Trophoblast cell (in vitro differentiated cells and primary cell): ENCODE measurements at regions not wholly inside any gene's neighbourhood (a gene's known extent, or its start where the extent isn't known, plus 50 kb on each side); places are given as distances from the start of the nearest gene placed in this dataset.

Experiments used
- DNase-seq, 2 donors: peaks; one replicate each; pipeline ENCODE4 v3.0.0-alpha.2; 2016
- H2AFZ ChIP-seq: 2 replicates; pipeline ENCODE4 v1.6.1; 2013; ENCODE audit warnings: low read length, moderate library complexity, mild to moderate bottlenecking; ENCODE audit not compliant: insufficient read depth, poor library complexity
- H2AK5ac ChIP-seq: 2 replicates; pipeline ENCODE4 v1.6.1; 2013; ENCODE audit warnings: mild to moderate bottlenecking, low read length
- H2BK120ac ChIP-seq: 2 replicates; pipeline ENCODE4 v1.6.1; 2013; ENCODE audit warnings: low read length, mild to moderate bottlenecking, moderate library complexity; ENCODE audit not compliant: insufficient read depth, poor library complexity
- H2BK12ac ChIP-seq: 2 replicates; pipeline ENCODE4 v1.6.1; 2013; ENCODE audit warnings: mild to moderate bottlenecking, low read length, moderate library complexity
- H2BK5ac ChIP-seq: 2 replicates; pipeline ENCODE4 v1.6.1; 2013; ENCODE audit warnings: low read length, low read depth, moderate library complexity, mild to moderate bottlenecking; ENCODE audit not compliant: poor library complexity
- H3K14ac ChIP-seq: 2 replicates; pipeline ENCODE4 v1.6.1; 2013; ENCODE audit warnings: mild to moderate bottlenecking, low read length
- H3K18ac ChIP-seq: 2 replicates; pipeline ENCODE4 v1.6.1; 2013; ENCODE audit warnings: mild to moderate bottlenecking, low read length
- H3K23ac ChIP-seq: 2 replicates; pipeline ENCODE4 v1.6.1; 2013; ENCODE audit warnings: low read length
- H3K27ac ChIP-seq: 2 replicates; pipeline ENCODE4 v1.5.1; 2013; ENCODE audit warnings: low read depth, mild to moderate bottlenecking, inconsistent platforms, low read length, moderate library complexity
- H3K27me3 ChIP-seq: 2 replicates; pipeline ENCODE4 v1.6.1; 2013; ENCODE audit warnings: inconsistent platforms, mild to moderate bottlenecking, low read length, moderate library complexity; ENCODE audit not compliant: insufficient read depth
- H3K36me3 ChIP-seq, 2 experiments: 1 replicate in 1 of 2; 2 replicates in 1 of 2; pipeline ENCODE4 v1.6.1; 2013; ENCODE audit warnings: low read length in 2 of 2, mild to moderate bottlenecking in 2 of 2, moderate library complexity in 1 of 2; ENCODE audit not compliant: insufficient read depth in 2 of 2, control insufficient read depth in 1 of 2
- H3K4ac ChIP-seq: 2 replicates; pipeline ENCODE4 v1.6.1; 2013; ENCODE audit warnings: low read depth, mild to moderate bottlenecking, low read length, moderate library complexity
- H3K4me1 ChIP-seq, 2 experiments: 1 replicate in 1 of 2; 2 replicates in 1 of 2; pipeline ENCODE4 v1.6.1; 2013; ENCODE audit warnings: low read length in 2 of 2, mild to moderate bottlenecking in 2 of 2, moderate library complexity in 1 of 2; ENCODE audit not compliant: insufficient read depth in 2 of 2, control insufficient read depth in 1 of 2
- H3K4me2 ChIP-seq: 2 replicates; pipeline ENCODE4 v1.6.1; 2013; ENCODE audit warnings: inconsistent platforms, mild to moderate bottlenecking, low read length, moderate library complexity
- H3K4me3 ChIP-seq: 2 replicates; pipeline ENCODE4 v1.5.1; 2013; ENCODE audit warnings: mild to moderate bottlenecking, low read depth, low read length, inconsistent platforms
- H3K79me1 ChIP-seq: one replicate; pipeline ENCODE4 v1.6.1; 2013; ENCODE audit warnings: low read length
- H3K79me2 ChIP-seq: 2 replicates; pipeline ENCODE4 v1.6.1; 2013; ENCODE audit warnings: low read length, mild to moderate bottlenecking; ENCODE audit not compliant: control insufficient read depth, insufficient read depth, poor library complexity
- H3K9ac ChIP-seq: 2 replicates; pipeline ENCODE4 v1.6.1; 2013; ENCODE audit warnings: mild to moderate bottlenecking, low read length
- H3K9me3 ChIP-seq: 2 replicates; pipeline ENCODE4 v1.6.1; 2013; ENCODE audit warnings: low read depth, mild to moderate bottlenecking, control low read depth, inconsistent platforms, low read length; ENCODE audit not compliant: insufficient read depth
- H4K12ac ChIP-seq: 2 replicates; pipeline ENCODE4 v1.6.1; 2013; ENCODE audit warnings: low read depth, mild to moderate bottlenecking, low read length, moderate library complexity
- H4K8ac ChIP-seq: 2 replicates; pipeline ENCODE4 v1.6.1; 2013; ENCODE audit warnings: low read depth, mild to moderate bottlenecking, low read length, moderate library complexity
- H4K91ac ChIP-seq: one replicate; pipeline ENCODE4 v1.6.1; 2013; ENCODE audit warnings: low read depth, mild to moderate bottlenecking, low read length, moderate library complexity
- WGBS: extraction: QIAGEN DNeasy Blood & Tissue Kit; methylation state at CpG from one replicate; pipeline ENCODE4 v1.1.7; 2013; ENCODE audit warnings: missing lambda C conversion rate; ENCODE audit not compliant: insufficient read length, insufficient coverage; ENCODE audit errors: extremely low coverage; 5-methylcytosine and 5-hydroxymethylcytosine counted together

GRCh38 chr7:156025675-156026074, 213.4 kb upstream of the SHH start:
- no peak overlapping the region for H4K8ac ChIP-seq
- no peak overlapping the region for H2BK5ac ChIP-seq
- WGBS = no CpG with 5 or more reads among the region's 6 CpGs
- no peak for DNase-seq
- no peak overlapping the region for H2BK120ac ChIP-seq
- H3K9me3 ChIP-seq = no peaks in the 10 kb centered on the region
- no peak overlapping the region for H3K23ac ChIP-seq
- H4K91ac ChIP-seq = no peak overlapping the region
- no peaks in the 10 kb centered on the region for H3K36me3 ChIP-seq
- H2BK12ac ChIP-seq = no peak overlapping the region
- H3K9ac ChIP-seq = no peak overlapping the region
- H3K27me3 ChIP-seq = no peaks in the 10 kb centered on the region
- no peak overlapping the region for H4K12ac ChIP-seq
- no peaks in the 10 kb centered on the region for H3K4me1 ChIP-seq
- no peak overlapping the region for H3K18ac ChIP-seq
- H3K27ac ChIP-seq = no peak overlapping the region
- no peak overlapping the region for H2AFZ ChIP-seq
- H2AK5ac ChIP-seq = no peak overlapping the region
- no peak overlapping the region for H3K4me2 ChIP-seq
- H3K14ac ChIP-seq = no peak overlapping the region
- H3K4ac ChIP-seq = no peak overlapping the region
- H3K79me1 ChIP-seq = no peaks in the 10 kb centered on the region
- H3K79me2 ChIP-seq = no peaks in the 10 kb centered on the region
- no peak overlapping the region for H3K4me3 ChIP-seq

- no peak overlapping the region for H2BK12ac ChIP-seq
- H2BK5ac ChIP-seq = no peak overlapping the region
- no peak overlapping the region for H3K14ac ChIP-seq
- no peaks in the 10 kb centered on the region for H3K36me3 ChIP-seq
- no peak overlapping the region for H2AK5ac ChIP-seq
- no peak overlapping the region for H4K8ac ChIP-seq
- no peak overlapping the region for H3K18ac ChIP-seq
- whole genome bisulfite sequencing = no CpG with 5 or more reads among the region's 7 CpGs
- no peak overlapping the region for H4K12ac ChIP-seq
- no peaks in the 10 kb centered on the region for H3K4me1 ChIP-seq
- H3K4ac ChIP-seq = no peak overlapping the region
- H2BK120ac ChIP-seq = no peak overlapping the region
- no peaks in the 10 kb centered on the region for H3K9me3 ChIP-seq
- H3K27ac ChIP-seq = no peak overlapping the region
- no peak overlapping the region for H2AFZ ChIP-seq
- H3K23ac ChIP-seq = no peak overlapping the region
- H3K9ac ChIP-seq = no peak overlapping the region
- no peak overlapping the region for H3K4me2 ChIP-seq
- no peak overlapping the region for H4K91ac ChIP-seq
- no peaks in the 10 kb centered on the region for H3K79me1 ChIP-seq
- H3K4me3 ChIP-seq = no peak overlapping the region
- no peak for DNase-seq
- no peaks in the 10 kb centered on the region for H3K27me3 ChIP-seq
- H3K79me2 ChIP-seq = no peaks in the 10 kb centered on the region
Observed at GRCh38 chr7:156024201-156024600, 211.9 kb upstream of the SHH start.

GRCh38 chr7:156022483-156023459, 210.5 kb upstream of the SHH start:
- no peak overlapping the region for H3K18ac ChIP-seq
- H3K4ac ChIP-seq = no peak overlapping the region
- H4K91ac ChIP-seq = no peak overlapping the region
- WGBS = no CpG with 5 or more reads among the region's 26 CpGs
- no peak overlapping the region for H3K4me3 ChIP-seq
- H2AK5ac ChIP-seq = no peak overlapping the region
- H2BK12ac ChIP-seq = no peak overlapping the region
- H3K27ac ChIP-seq = no peak overlapping the region
- no peak overlapping the region for H4K8ac ChIP-seq
- no peak overlapping the region for H3K4me2 ChIP-seq
- no peak overlapping the region for H2BK5ac ChIP-seq
- H3K4me1 ChIP-seq = no peaks in the 10 kb centered on the region
- H3K27me3 ChIP-seq = no peaks in the 10 kb centered on the region
- H3K79me1 ChIP-seq = no peaks in the 10 kb centered on the region
- no peak for DNase-seq
- peaks cover 2% of the 10 kb centered on the region for H3K9me3 ChIP-seq
- no peak overlapping the region for H3K14ac ChIP-seq
- H2BK120ac ChIP-seq = no peak overlapping the region
- no peaks in the 10 kb centered on the region for H3K36me3 ChIP-seq
- no peak overlapping the region for H4K12ac ChIP-seq
- no peak overlapping the region for H3K23ac ChIP-seq
- no peaks in the 10 kb centered on the region for H3K79me2 ChIP-seq
- no peak overlapping the region for H2AFZ ChIP-seq
- H3K9ac ChIP-seq = no peak overlapping the region

- Histone ChIP-seq H3K23ac (no peak overlapping the region), H4K12ac (no peak overlapping the region), H3K4me3 (no peak overlapping the region)
Observed at GRCh38 chr7:156021471-156021870, 209.2 kb upstream of the SHH start.

More at GRCh38 chr7:156021471-156021870, 209.2 kb upstream of the SHH start:
- Histone ChIP-seq H3K18ac (no peak overlapping the region), H3K27me3 (no peaks in the 10 kb centered on the region), H3K79me1 (no peaks in the 10 kb centered on the region), H2AFZ (no peak overlapping the region), H3K4ac (no peak overlapping the region), H3K9ac (no peak overlapping the region), H4K8ac (no peak overlapping the region), H2BK5ac (no peak overlapping the region), H3K9me3 (peaks cover 2% of the 10 kb centered on the region), H3K27ac (no peak overlapping the region), H3K14ac (no peak overlapping the region), H3K4me2 (no peak overlapping the region), H2BK12ac (no peak overlapping the region), H2AK5ac (no peak overlapping the region), H3K4me1 (no peaks in the 10 kb centered on the region), H4K91ac (no peak overlapping the region), H3K79me2 (no peaks in the 10 kb centered on the region), H2BK120ac (no peak overlapping the region), H3K36me3 (no peaks in the 10 kb centered on the region)
- no peak for DNase-seq
- WGBS = no CpG with 5 or more reads among the region's 9 CpGs
